Neural cell (in vitro differentiated cells): ENCODE measurements at regions not wholly inside any gene's neighbourhood (a gene's known extent, or its start where the extent isn't known, plus 50 kb on each side); places are given as distances from the start of the nearest gene placed in this dataset.

Experiments
- EP300 ChIP-seq: fragments of 450-650 bp; conservative IDR thresholded peaks from 2 replicates; pipeline ENCODE4 v1.6.1; 2014; ENCODE audit warnings: antibody characterized with exemption, mild to moderate bottlenecking, moderate library complexity; ENCODE audit not compliant: poor library complexity, severe bottlenecking
- EZH2 ChIP-seq: fragments of 200-600, 300-800 bp; shearing (Covaris generic), sonication (generic); IDR thresholded peaks from 2 replicates; pipeline ENCODE4 v1.6.1; 2014; ENCODE audit warnings: antibody characterized with exemption, low read length, borderline replicate concordance, mild to moderate bottlenecking; ENCODE audit not compliant: insufficient read depth, poor library complexity, severe bottlenecking
- MXI1 ChIP-seq: fragments of 450-650 bp; conservative IDR thresholded peaks from 2 replicates; pipeline ENCODE4 v1.6.1; 2014; ENCODE audit warnings: antibody characterized with exemption, mild to moderate bottlenecking; ENCODE audit not compliant: poor library complexity, severe bottlenecking
- POLR2AphosphoS5 ChIP-seq: IDR thresholded peaks from 2 replicates; pipeline ENCODE4 v1.6.1; 2012
- RAD21 ChIP-seq: fragments of 450-650 bp; conservative IDR thresholded peaks from 2 replicates; pipeline ENCODE4 v1.6.1; 2014; ENCODE audit warnings: antibody characterized with exemption, mild to moderate bottlenecking, moderate library complexity
- SMC3 ChIP-seq: fragments of 450-650 bp; conservative IDR thresholded peaks from 2 replicates; pipeline ENCODE4 v1.6.1; 2014; ENCODE audit warnings: antibody characterized with exemption, mild to moderate bottlenecking, moderate library complexity; ENCODE audit not compliant: poor library complexity
- TAF1 ChIP-seq: IDR thresholded peaks from 2 replicates; pipeline ENCODE4 v1.6.1; 2012; ENCODE audit warnings: low read depth
- TF ChIP-seq, protein P1 (sequence below): fragments of 450-650 bp; IDR thresholded peaks from 2 replicates; pipeline ENCODE4 v1.5.1; 2014; ENCODE audit warnings: antibody characterized with exemption, mild to moderate bottlenecking, moderate library complexity; ENCODE audit not compliant: poor library complexity, severe bottlenecking
- TF ChIP-seq, protein P2 (sequence below): IDR thresholded peaks from 2 replicates; pipeline ENCODE4 v1.6.1; 2012; ENCODE audit warnings: borderline replicate concordance

DNA sequence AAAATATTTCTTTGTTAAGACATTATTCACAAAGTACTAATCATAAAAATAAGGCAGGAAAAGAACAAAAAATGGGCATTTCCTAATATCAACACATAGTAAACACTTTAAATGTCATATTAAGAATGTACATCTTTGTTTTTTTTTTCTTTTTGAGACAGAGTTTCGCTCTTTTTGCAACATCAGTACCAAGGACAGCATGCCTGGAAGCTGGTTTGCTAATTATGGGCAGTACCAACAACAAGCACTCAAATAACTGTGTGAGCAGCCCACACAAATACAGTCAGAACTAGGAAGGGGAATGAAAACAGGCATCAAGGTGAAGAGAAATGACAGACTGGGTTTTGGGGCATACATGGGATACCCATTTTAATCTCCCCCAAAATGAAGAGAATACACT is 788.0 kb upstream of the SLITRK1 start:
- TF ChIP-seq, protein P1, sequence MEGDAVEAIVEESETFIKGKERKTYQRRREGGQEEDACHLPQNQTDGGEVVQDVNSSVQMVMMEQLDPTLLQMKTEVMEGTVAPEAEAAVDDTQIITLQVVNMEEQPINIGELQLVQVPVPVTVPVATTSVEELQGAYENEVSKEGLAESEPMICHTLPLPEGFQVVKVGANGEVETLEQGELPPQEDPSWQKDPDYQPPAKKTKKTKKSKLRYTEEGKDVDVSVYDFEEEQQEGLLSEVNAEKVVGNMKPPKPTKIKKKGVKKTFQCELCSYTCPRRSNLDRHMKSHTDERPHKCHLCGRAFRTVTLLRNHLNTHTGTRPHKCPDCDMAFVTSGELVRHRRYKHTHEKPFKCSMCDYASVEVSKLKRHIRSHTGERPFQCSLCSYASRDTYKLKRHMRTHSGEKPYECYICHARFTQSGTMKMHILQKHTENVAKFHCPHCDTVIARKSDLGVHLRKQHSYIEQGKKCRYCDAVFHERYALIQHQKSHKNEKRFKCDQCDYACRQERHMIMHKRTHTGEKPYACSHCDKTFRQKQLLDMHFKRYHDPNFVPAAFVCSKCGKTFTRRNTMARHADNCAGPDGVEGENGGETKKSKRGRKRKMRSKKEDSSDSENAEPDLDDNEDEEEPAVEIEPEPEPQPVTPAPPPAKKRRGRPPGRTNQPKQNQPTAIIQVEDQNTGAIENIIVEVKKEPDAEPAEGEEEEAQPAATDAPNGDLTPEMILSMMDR = no peak
- TF ChIP-seq MXI1 = no peak
- no peak for TF ChIP-seq EP300
- TF ChIP-seq RAD21 = no peak
- no peak for TF ChIP-seq EZH2
- no peak for TF ChIP-seq TAF1
- TF ChIP-seq POLR2AphosphoS5 = no peak
- TF ChIP-seq, protein P2, sequence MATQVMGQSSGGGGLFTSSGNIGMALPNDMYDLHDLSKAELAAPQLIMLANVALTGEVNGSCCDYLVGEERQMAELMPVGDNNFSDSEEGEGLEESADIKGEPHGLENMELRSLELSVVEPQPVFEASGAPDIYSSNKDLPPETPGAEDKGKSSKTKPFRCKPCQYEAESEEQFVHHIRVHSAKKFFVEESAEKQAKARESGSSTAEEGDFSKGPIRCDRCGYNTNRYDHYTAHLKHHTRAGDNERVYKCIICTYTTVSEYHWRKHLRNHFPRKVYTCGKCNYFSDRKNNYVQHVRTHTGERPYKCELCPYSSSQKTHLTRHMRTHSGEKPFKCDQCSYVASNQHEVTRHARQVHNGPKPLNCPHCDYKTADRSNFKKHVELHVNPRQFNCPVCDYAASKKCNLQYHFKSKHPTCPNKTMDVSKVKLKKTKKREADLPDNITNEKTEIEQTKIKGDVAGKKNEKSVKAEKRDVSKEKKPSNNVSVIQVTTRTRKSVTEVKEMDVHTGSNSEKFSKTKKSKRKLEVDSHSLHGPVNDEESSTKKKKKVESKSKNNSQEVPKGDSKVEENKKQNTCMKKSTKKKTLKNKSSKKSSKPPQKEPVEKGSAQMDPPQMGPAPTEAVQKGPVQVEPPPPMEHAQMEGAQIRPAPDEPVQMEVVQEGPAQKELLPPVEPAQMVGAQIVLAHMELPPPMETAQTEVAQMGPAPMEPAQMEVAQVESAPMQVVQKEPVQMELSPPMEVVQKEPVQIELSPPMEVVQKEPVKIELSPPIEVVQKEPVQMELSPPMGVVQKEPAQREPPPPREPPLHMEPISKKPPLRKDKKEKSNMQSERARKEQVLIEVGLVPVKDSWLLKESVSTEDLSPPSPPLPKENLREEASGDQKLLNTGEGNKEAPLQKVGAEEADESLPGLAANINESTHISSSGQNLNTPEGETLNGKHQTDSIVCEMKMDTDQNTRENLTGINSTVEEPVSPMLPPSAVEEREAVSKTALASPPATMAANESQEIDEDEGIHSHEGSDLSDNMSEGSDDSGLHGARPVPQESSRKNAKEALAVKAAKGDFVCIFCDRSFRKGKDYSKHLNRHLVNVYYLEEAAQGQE = no peak
- TF ChIP-seq SMC3 = no peak
